Spleen (tissue), 7 donors: ENCODE measurements at regions not wholly inside any gene's neighbourhood (a gene's known extent, or its start where the extent isn't known, plus 50 kb on each side); places are given as distances from the start of the nearest gene placed in this dataset.
"Not testable (repeated sequence)": the region's sequence is repeated elsewhere in the genome, so short reads cannot be mapped to it uniquely, and the experiment has no call there.

ENCODE experiments used
- CTCF ChIP-seq, 11 experiments: fragments of 200-600 bp in 7 of 11; fragments of 450-650 bp in 4 of 11; sonication (generic) in 4 of 11; IDR thresholded peaks in 8 of 11; conservative IDR thresholded peaks in 3 of 11; 1 replicate in 7 of 11; 2 replicates in 4 of 11; pipeline versions ENCODE4 v1.4.0 to v1.8.0; 2016 to 2021; ENCODE audit warnings: antibody characterized with exemption in 11 of 11, inconsistent platforms in 4 of 11, mild to moderate bottlenecking in 1 of 11
- POLR2A ChIP-seq, 3 donors: fragments of 450-650 bp; IDR thresholded peaks; one replicate each; pipeline ENCODE4 v1.5.1; 2017; ENCODE audit warnings: antibody characterized with exemption in 3 of 3, mild to moderate bottlenecking in 1 of 3
- POLR2AphosphoS5 ChIP-seq, 3 donors: sonication (generic); formaldehyde crosslinking; IDR thresholded peaks; one replicate each; pipeline ENCODE4 v1.5.1; 2017; ENCODE audit warnings: antibody characterized with exemption in 3 of 3
- donor health status: DM: no; HTN: no; CAD: no; lungs with moderate emphysema.
- donor health status: DM: no; HTN: no; CAD: no.
- donor health status: DM: no; HTN: no; CAD: no.

DNA sequence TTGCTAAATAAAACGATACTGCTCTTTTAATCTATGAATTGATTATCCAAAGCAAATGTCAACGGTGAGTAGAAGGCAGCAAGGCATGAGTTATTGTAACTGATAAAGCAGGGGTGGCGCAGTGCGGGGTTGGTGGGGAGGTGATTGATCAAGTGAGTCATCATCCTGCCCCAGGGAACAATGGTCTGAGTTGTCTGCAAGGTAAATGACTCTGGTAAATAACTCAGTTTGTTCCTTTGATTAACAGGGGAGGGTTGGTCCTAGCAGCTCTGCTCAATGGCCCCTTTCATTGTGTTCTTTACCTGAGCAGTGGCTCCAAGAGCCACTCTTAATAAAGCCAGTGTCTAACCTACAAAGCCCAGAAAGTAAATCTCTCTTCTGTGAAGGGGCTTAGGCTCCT is 91.8 kb downstream of the QRSL1 start:
- TF ChIP-seq POLR2A (IDR thresholded peaks at IDR 0.05); CTCF (IDR thresholded peaks at IDR 0.05 in 8 of 11, conservative IDR thresholded peaks at IDR 0.05 in 3 of 11); POLR2AphosphoS5 (IDR thresholded peaks at IDR 0.05): not testable (repeated sequence)
